IPS-18a (cell line): ENCODE measurements at regions not wholly inside any gene's neighbourhood (a gene's known extent, or its start where the extent isn't known, plus 50 kb on each side); places are given as distances from the start of the nearest gene placed in this dataset.
A peak's percentile ranks its signal among the peaks of the same experiment; 100 is the strongest.

Source experiments
- H3K27ac ChIP-seq: one replicate; pipeline ENCODE4 v1.5.1; 2013; ENCODE audit warnings: low read length
- H3K27me3 ChIP-seq: one replicate; pipeline ENCODE4 v1.6.1; 2013; ENCODE audit warnings: mild to moderate bottlenecking, low read length; ENCODE audit not compliant: control insufficient read depth, insufficient read depth
- H3K36me3 ChIP-seq: one replicate; pipeline ENCODE4 v1.6.1; 2013; ENCODE audit warnings: low read depth, low read length; ENCODE audit not compliant: control insufficient read depth
- H3K4me1 ChIP-seq: one replicate; pipeline ENCODE4 v1.6.1; 2013; ENCODE audit warnings: low read depth, low read length; ENCODE audit not compliant: control insufficient read depth
- H3K4me3 ChIP-seq: one replicate; pipeline ENCODE4 v1.5.1; 2013; ENCODE audit warnings: low read length
- H3K9ac ChIP-seq: one replicate; pipeline ENCODE4 v1.6.1; 2013; ENCODE audit warnings: mild to moderate bottlenecking, low read length, moderate library complexity
- H3K9me3 ChIP-seq: one replicate; pipeline ENCODE4 v1.6.1; 2013; ENCODE audit warnings: low read depth, low read length; ENCODE audit not compliant: control insufficient read depth

DNA sequence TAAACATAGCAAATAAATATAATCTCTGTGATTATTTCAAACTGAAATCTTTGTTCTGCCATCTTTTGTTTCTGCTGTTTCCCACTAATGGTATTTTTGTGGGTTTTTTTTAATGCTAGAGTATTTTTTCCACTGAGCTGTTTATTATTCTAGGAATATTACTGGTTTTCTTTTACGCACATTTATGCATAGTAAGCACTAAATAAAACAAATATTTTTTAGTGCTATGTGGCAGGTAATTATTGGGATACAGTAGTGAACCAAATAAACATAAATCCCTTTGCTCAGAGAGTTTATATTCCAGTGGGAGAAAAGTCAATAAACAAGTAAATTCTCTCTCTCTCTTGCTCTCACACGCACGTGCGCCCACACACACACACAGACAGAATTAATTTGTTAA lies 397.4 kb downstream of the PRDM5 start:
- no peaks in the 10 kb centered on the region for H3K36me3 ChIP-seq
- H3K9ac ChIP-seq = no peak overlapping the region
- no peaks in the 10 kb centered on the region for H3K27me3 ChIP-seq
- no peaks in the 10 kb centered on the region for H3K9me3 ChIP-seq
- H3K4me3 ChIP-seq = no peak overlapping the region
- H3K4me1 ChIP-seq = peaks cover 18% of the 10 kb centered on the region
- no peak overlapping the region for H3K27ac ChIP-seq

DNA sequence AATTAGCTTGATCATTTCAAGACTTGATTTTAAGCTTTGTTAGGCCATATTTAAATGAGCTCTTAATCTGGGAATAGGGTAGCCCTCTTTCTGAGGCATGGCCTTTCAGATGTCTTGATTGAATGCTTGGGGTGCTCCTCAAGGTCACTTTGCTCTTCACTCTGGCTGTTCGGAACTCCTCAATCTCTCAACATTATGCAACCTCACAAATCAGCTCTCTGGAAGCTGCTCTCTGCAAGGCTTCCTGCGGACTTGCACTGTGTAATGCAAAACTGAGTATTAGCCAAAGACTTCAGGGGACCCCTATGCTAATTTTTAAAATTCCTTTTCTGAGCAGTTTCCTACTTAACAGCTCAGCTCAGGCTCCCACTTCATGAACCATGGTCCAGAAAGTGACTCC lies 398.3 kb downstream of the PRDM5 start:
- H3K27ac ChIP-seq = peak overlapping the region; percentile 22
- H3K36me3 ChIP-seq = no peaks in the 10 kb centered on the region
- peaks cover 18% of the 10 kb centered on the region for H3K4me1 ChIP-seq
- H3K9ac ChIP-seq = no peak overlapping the region
- no peaks in the 10 kb centered on the region for H3K9me3 ChIP-seq
- H3K4me3 ChIP-seq = peak overlapping the region; percentile 27
- H3K27me3 ChIP-seq = no peaks in the 10 kb centered on the region

DNA sequence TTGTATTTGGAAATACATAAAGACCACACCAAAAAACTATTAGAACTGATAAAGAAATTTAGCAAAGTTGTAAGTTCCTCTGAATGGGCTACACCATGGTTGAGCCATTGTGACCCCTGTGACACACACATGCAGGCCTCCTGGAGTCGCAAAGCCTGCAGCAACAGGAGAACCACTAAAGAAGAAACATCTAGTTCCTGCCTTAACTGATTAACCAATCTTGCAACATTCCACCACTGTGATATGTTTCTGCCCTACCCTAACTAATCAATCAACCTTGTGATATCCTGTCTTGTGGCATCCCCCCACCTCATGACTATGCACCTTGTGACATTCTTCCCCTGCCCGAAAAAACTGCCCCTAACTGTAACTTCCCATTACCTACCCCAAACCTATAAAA lies 401.8 kb downstream of the PRDM5 start:
- Histone ChIP-seq H3K27me3 (no peaks in the 10 kb centered on the region), H3K9ac (no peak overlapping the region), H3K4me1 (peaks cover 31% of the 10 kb centered on the region), H3K36me3 (no peaks in the 10 kb centered on the region), H3K4me3 (no peak overlapping the region), H3K27ac (no peak overlapping the region), H3K9me3 (no peaks in the 10 kb centered on the region)

DNA sequence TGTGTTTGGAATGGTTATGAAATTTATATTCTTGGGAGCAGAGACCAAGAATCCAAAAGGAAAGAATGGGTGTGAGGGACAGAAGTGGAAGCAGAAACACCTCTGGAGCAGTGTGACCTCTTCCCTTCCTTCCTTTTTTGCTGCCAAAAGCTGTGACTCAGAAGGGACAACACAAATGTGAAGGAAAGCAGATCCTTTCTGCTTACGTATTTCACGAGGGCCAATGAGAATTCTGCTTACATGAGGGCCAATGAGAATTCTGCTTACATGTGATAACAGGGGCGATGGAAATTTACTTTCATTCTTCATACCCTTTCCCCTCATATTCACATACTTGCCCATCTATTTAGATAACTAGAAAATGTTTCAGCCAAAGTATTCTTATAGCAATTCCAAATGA lies 404.6 kb downstream of the PRDM5 start:
- Histone ChIP-seq H3K9ac (no peak overlapping the region), H3K36me3 (no peaks in the 10 kb centered on the region), H3K9me3 (no peaks in the 10 kb centered on the region), H3K27me3 (no peaks in the 10 kb centered on the region), H3K4me3 (no peak overlapping the region), H3K4me1 (peaks cover 16% of the 10 kb centered on the region), H3K27ac (no peak overlapping the region)

DNA sequence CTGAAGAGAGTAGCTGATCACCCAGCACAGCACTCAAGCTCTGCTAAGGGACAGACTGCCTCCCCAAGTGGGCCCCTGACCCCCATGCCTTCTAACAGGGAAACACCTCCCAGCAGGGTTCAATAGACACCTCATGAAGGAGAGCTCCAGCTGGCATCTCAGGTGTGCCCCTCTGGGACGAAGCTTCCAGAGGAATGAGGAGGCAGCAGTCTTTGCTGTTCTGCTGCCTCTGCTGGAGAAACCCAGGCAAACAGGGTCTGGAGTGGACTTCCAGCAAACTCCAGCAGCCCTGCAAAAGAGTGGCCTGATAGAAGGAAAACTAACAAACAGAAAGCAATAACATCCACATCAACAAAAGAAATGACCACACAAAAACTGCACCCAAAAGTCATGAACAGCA lies 412.8 kb downstream of the PRDM5 start:
- Histone ChIP-seq H3K27ac (no peak overlapping the region), H3K4me1 (peaks cover 7% of the 10 kb centered on the region), H3K36me3 (no peaks in the 10 kb centered on the region), H3K4me3 (no peak overlapping the region), H3K9ac (no peak overlapping the region), H3K27me3 (no peaks in the 10 kb centered on the region), H3K9me3 (no peaks in the 10 kb centered on the region)

DNA sequence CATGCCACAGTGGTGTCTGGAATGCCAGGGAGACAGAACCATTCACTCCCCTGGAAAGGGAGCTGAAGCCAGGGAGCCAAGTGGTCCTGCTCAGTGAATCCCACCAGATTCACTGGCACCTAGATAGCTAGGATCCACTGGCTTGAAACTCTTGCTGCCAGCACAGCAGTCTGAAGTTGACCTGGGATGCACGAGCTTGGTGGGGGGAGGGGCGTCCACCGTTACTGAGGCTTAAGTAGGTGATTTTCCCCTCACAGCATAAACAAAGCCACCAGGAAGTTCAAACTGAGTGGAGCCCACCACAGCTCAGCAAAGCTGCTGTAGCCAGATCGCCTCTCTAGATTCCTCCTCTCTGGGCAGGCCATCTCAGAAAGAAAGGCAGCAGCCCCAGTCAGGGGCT lies 413.3 kb downstream of the PRDM5 start:
- H3K27ac ChIP-seq = no peak overlapping the region
- H3K4me3 ChIP-seq = no peak overlapping the region
- H3K9ac ChIP-seq = no peak overlapping the region
- no peaks in the 10 kb centered on the region for H3K9me3 ChIP-seq
- H3K36me3 ChIP-seq = no peaks in the 10 kb centered on the region
- peaks cover 7% of the 10 kb centered on the region for H3K4me1 ChIP-seq
- H3K27me3 ChIP-seq = no peaks in the 10 kb centered on the region

DNA sequence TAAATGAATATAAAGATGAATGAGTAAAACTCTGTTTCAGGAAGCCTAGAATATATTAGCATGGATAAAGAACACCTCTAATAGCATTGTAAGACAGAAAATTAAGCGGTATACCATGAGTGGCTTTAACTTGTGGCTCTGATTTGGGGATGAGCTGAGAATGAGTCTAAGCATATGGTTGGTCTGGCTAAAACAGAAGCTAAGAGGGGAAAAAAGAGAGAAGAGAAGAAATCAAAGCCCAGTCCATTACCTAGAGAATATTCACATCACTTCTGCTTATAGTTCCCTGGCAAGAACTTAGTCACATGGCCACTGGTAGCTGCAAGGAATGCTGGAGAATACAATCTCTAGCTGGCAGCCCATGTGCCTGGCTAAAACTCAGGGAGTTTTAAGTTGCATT lies 414.5 kb downstream of the PRDM5 start:
- Histone ChIP-seq H3K27me3 (no peaks in the 10 kb centered on the region), H3K9ac (no peak overlapping the region), H3K4me1 (peaks cover 7% of the 10 kb centered on the region), H3K36me3 (no peaks in the 10 kb centered on the region), H3K4me3 (no peak overlapping the region), H3K27ac (no peak overlapping the region), H3K9me3 (no peaks in the 10 kb centered on the region)

DNA sequence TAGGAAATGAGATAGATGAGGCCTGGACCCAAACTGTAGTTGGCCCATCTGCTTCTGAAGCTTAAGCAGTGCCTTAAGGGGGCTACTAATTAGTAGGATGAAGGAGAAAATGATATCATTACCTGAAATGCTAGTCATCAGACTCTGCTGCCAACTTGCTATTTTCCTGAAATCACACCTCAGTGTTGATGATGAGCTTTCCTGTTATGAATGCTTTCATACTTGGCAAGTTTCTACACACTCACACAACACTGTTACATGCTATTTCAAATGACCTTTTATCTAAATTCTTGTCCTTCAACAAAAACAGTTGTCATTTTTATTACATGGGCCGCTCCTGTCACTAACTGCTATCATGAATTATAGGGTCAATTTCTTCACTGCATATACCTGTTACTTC lies 416.0 kb downstream of the PRDM5 start:
- Histone ChIP-seq H3K9ac (no peak overlapping the region), H3K27ac (no peak overlapping the region), H3K27me3 (no peaks in the 10 kb centered on the region), H3K9me3 (no peaks in the 10 kb centered on the region), H3K4me3 (no peak overlapping the region), H3K4me1 (peaks cover 7% of the 10 kb centered on the region), H3K36me3 (no peaks in the 10 kb centered on the region)

DNA sequence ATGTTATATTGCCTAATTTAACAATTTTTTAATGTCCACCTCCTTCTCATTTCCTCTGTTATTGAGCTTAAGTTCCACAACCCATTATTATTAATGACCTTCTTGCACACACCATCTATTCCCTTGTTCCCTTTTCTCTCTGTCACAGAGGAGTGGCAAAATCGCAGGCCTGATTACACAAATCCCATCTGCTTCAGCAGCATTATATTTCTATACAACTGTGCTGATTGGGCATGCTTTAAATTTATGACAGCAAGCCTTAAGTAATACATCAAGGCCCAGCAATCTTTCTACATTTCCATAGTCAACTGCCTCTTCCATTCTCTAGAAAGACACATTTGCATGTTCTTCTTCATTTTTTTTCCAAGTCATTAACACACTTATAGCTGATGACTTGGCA lies 423.8 kb downstream of the PRDM5 start:
- H3K9me3 ChIP-seq = no peaks in the 10 kb centered on the region
- H3K4me3 ChIP-seq = no peak overlapping the region
- H3K27me3 ChIP-seq = no peaks in the 10 kb centered on the region
- H3K27ac ChIP-seq = no peak overlapping the region
- H3K9ac ChIP-seq = no peak overlapping the region
- no peaks in the 10 kb centered on the region for H3K36me3 ChIP-seq
- no peaks in the 10 kb centered on the region for H3K4me1 ChIP-seq

DNA sequence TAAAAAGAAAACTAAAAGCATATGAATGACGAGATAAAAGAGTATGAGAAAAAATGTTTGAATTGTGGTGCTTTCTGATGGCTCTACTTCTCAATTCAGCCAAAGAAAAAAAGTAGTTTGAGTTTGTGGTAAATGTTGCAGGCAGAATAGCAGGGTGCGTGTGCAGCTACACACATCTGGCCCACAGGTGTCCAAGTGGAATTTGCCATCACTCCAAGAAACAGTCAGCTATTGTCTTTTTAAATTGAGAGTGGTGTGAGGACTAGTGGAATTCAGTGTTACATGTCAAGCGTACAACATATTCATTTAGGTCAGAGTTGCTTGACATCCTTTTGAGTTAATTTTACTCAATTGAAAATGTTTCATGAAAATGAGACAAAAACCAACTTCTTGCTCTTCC lies 424.8 kb upstream of the MAD2L1 start:
- no peaks in the 10 kb centered on the region for H3K4me1 ChIP-seq
- H3K27ac ChIP-seq = no peak overlapping the region
- no peak overlapping the region for H3K9ac ChIP-seq
- H3K36me3 ChIP-seq = no peaks in the 10 kb centered on the region
- H3K27me3 ChIP-seq = no peaks in the 10 kb centered on the region
- no peaks in the 10 kb centered on the region for H3K9me3 ChIP-seq
- H3K4me3 ChIP-seq = no peak overlapping the region

DNA sequence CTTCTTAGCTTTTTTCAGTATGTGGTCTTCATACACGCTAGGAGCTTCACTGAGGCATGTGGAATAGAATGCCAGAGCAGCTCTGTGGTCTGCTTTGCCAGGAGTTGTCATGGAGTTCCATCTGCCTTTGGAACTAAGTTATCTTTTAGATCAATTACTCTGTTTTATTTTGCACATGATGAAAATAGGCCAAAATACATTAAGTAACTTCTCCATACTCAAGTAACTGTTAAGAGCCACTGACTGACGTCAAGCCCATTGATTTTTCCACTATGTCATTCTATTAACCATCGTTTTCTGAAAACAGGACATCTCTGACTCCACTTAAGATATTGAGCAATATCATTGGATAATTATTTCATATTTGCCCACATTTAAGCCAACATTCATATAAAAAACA lies 415.1 kb upstream of the MAD2L1 start:
- Histone ChIP-seq H3K9me3 (no peaks in the 10 kb centered on the region), H3K27ac (no peak overlapping the region), H3K4me1 (no peaks in the 10 kb centered on the region), H3K27me3 (no peaks in the 10 kb centered on the region), H3K9ac (no peak overlapping the region), H3K4me3 (no peak overlapping the region), H3K36me3 (no peaks in the 10 kb centered on the region)

DNA sequence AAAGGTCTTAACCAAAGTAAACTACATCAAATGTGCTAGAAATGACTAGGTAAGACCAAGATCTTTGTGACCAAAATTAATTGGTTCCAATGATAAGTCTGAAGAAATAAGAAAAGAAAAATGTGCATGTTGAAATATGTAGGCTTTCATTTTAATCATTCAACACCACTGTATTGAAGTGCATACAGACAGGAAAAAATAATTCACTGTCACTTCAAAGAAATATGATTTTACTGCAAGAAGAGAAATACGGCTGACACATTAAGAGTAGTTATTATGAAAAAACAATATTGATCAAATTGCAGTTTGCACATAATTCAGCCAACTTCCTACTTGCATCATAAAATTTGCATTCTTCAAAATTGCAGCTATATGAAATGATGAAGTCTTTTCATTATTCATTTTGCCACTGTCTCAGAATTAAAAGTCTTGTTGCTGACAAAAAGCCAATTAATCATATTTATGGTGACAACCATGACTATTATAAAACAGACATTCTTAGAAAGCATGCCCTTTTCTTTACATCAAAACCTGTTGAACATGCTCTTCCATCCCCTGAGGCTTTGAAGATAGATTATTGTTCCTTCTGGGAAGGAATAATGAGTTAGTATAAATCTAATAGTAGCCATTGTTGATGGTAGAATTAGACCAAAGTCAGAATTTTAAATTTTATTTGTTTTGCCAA lies 405.9 kb upstream of the MAD2L1 start:
- no peaks in the 10 kb centered on the region for H3K36me3 ChIP-seq
- H3K9me3 ChIP-seq = no peaks in the 10 kb centered on the region
- H3K4me3 ChIP-seq = no peak overlapping the region
- H3K27ac ChIP-seq = no peak overlapping the region
- no peaks in the 10 kb centered on the region for H3K4me1 ChIP-seq
- H3K9ac ChIP-seq = no peak overlapping the region
- H3K27me3 ChIP-seq = no peaks in the 10 kb centered on the region
